ENCODE measurements at regions not wholly inside any gene's neighbourhood (a gene's known extent, or its start where the extent isn't known, plus 50 kb on each side); places are given as distances from the start of the nearest gene placed in this dataset.

DNA sequence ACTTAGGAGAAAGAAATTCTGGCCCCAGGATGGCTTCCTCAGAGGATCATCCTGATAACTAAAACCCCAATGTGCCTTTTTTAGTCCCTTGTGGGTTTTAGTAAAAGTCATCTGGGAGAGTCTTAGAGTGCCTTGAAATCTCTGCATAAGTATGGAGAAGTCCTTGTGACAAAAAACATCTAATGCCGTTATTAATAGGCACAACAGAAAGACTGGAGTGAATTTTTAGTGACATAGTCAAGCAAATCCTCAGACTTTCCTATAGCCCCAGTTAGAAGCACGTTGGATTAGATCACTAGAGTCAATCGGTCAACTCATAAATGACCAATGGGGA is 108.2 kb upstream of the MPDZ start:
- Histone ChIP-seq H3K4me3 (ENCODE audit: low read depth, low read length) (no peak overlapping the region), H3K4me1 (ENCODE audit: control insufficient read depth, insufficient read depth, low read length) (no peaks in the 10 kb centered on the region), H3K27ac (ENCODE audit: extremely low read depth, low read depth, low read length) (no peak overlapping the region), H3K36me3 (ENCODE audit: control insufficient read depth in 2 of 2, insufficient read depth in 1 of 2, low read length in 2 of 2) (no peaks in the 10 kb centered on the region), H3K9me3 (ENCODE audit: control insufficient read depth, insufficient read depth, low read depth, low read length) (no peaks in the 10 kb centered on the region)
- TF ChIP-seq BCL11B (tag by site-specific recombination; IDR thresholded peaks at IDR 0.05; ENCODE audit: low read depth): no peak
- TF ChIP-seq KLF9 (tag by site-specific recombination; IDR thresholded peaks at IDR 0.05; ENCODE audit: low read depth): no peak
- TF ChIP-seq ZNF366 (tag by site-specific recombination; conservative IDR thresholded peaks at IDR 0.05): no peak
- TF ChIP-seq ZNF114 (tag by site-specific recombination; IDR thresholded peaks at IDR 0.05): no peak
- no peak for TF ChIP-seq ZNF341 (tag by site-specific recombination; IDR thresholded peaks at IDR 0.05; ENCODE audit: low read depth)
- TF ChIP-seq ZBTB20 (tag by site-specific recombination; IDR thresholded peaks at IDR 0.05): no peak
- no peak for TF ChIP-seq ZNF830 (tag by site-specific recombination; IDR thresholded peaks at IDR 0.05; ENCODE audit: low read depth)
- TF ChIP-seq GLIS2 (tag by site-specific recombination; IDR thresholded peaks at IDR 0.05): no peak
- TF ChIP-seq ZNF221 (tag by site-specific recombination; IDR thresholded peaks at IDR 0.05; ENCODE audit: borderline replicate concordance): no peak
- TF ChIP-seq OVOL3 (tag by site-specific recombination; IDR thresholded peaks at IDR 0.05): no peak
- TF ChIP-seq, protein P1, sequence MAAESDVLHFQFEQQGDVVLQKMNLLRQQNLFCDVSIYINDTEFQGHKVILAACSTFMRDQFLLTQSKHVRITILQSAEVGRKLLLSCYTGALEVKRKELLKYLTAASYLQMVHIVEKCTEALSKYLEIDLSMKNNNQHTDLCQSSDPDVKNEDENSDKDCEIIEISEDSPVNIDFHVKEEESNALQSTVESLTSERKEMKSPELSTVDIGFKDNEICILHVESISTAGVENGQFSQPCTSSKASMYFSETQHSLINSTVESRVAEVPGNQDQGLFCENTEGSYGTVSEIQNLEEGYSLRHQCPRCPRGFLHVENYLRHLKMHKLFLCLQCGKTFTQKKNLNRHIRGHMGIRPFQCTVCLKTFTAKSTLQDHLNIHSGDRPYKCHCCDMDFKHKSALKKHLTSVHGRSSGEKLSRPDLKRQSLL (tag by site-specific recombination; IDR thresholded peaks at IDR 0.05): no peak
- TF ChIP-seq ZNF791 (tag by site-specific recombination; IDR thresholded peaks at IDR 0.05): no peak
- TF ChIP-seq ZNF292 (tag by site-specific recombination; IDR thresholded peaks at IDR 0.05; ENCODE audit: borderline replicate concordance, low read depth): no peak
- ChIA-PET POLR2A (no interaction called here), CTCF (interaction anchor here (1.3 kb wide), 1 partner anchor 11 kb away, joined by 3 read pairs; no protein-coding TSS in a partner anchor)

DNA sequence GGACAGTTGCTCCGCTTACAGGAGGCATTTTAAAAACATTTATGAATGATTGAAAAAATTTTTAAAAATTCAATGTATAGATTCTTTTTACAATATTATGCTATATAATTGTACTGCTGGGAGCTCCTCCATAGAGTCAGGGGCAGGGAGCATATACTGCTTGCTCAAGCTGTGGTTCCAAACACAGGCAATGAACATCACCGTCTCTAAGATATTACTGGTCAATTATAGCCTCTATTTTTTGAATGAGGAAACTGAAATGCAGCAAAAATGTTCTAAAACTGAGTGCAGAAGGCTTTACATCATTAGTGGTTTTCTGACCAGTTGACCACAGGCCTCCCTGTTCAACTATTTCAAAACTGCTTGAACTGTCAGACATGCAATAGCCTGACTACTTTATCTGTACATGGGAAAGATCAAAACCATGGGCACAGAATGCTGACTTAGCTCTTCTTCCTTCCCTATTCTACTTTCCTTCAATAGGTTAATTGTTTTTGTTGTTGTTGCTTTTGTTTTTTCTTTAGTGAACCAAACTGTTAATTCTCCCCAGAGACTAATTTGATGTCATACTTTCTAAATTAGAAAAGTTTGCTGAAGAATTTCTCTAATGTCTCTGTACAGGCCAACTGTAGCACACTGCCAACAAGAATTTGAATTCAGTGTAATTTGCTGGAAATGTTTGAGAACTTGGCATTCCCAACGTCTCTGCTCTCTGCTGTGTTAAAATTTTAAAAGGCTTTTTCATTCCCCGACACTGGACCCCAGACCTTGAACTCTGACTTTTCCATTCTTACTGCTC is 107.6 kb upstream of the MPDZ start:
- H3K4me1 ChIP-seq (ENCODE audit: control insufficient read depth, insufficient read depth, low read length): no peaks in the 10 kb centered on the region
- no peak overlapping the region for H3K4me3 ChIP-seq (ENCODE audit: low read depth, low read length)
- ChIA-PET POLR2A (no interaction called here), CTCF (no interaction called here)
- TF ChIP-seq, protein P2, sequence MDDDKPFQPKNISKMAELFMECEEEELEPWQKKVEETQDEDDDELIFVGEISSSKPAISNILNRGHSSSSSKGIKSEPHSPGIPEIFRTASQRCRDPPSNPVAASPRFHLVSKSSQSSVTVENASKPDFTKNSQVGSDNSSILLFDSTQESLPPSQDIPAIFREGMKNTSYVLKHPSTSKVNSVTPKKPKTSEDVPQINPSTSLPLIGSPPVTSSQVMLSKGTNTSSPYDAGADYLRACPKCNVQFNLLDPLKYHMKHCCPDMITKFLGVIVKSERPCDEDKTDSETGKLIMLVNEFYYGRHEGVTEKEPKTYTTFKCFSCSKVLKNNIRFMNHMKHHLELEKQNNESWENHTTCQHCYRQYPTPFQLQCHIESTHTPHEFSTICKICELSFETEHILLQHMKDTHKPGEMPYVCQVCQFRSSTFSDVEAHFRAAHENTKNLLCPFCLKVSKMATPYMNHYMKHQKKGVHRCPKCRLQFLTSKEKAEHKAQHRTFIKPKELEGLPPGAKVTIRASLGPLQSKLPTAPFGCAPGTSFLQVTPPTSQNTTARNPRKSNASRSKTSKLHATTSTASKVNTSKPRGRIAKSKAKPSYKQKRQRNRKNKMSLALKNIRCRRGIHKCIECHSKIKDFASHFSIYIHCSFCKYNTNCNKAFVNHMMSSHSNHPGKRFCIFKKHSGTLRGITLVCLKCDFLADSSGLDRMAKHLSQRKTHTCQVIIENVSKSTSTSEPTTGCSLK (tag by site-specific recombination; IDR thresholded peaks at IDR 0.05): no peak
- no peak for TF ChIP-seq HOXC10 (CRISPR knock-in tag; IDR thresholded peaks at IDR 0.05)
- no peak for TF ChIP-seq ZBTB17 (tag by site-specific recombination; IDR thresholded peaks at IDR 0.05)
- TF ChIP-seq ZNF830 (tag by site-specific recombination; IDR thresholded peaks at IDR 0.05; ENCODE audit: low read depth): no peak
- no peak for TF ChIP-seq ZFP37 (tag by site-specific recombination; IDR thresholded peaks at IDR 0.05)
- TF ChIP-seq ZNF140 (tag by site-specific recombination; IDR thresholded peaks at IDR 0.05): no peak
- no peak for TF ChIP-seq KLF9 (tag by site-specific recombination; IDR thresholded peaks at IDR 0.05; ENCODE audit: low read depth)
- no peak for TF ChIP-seq ZNF561 (tag by site-specific recombination; IDR thresholded peaks at IDR 0.05; ENCODE audit: borderline replicate concordance)
- no peak for TF ChIP-seq ZNF114 (tag by site-specific recombination; IDR thresholded peaks at IDR 0.05)
- no peak for TF ChIP-seq HOXD13 (CRISPR knock-in tag; IDR thresholded peaks at IDR 0.05; ENCODE audit: borderline replicate concordance)
- TF ChIP-seq TRIM28 (IDR thresholded peaks at IDR 0.05; ENCODE audit: borderline replicate concordance, low read length): no peak
- TF ChIP-seq ZNF48 (tag by site-specific recombination; IDR thresholded peaks at IDR 0.05): no peak
- TF ChIP-seq GLI2 (tag by site-specific recombination; IDR thresholded peaks at IDR 0.05; ENCODE audit: borderline replicate concordance, low read depth): no peak
- TF ChIP-seq ZNF707 (tag by site-specific recombination; IDR thresholded peaks at IDR 0.05): no peak
- H3K36me3 ChIP-seq (ENCODE audit: control insufficient read depth in 2 of 2, insufficient read depth in 1 of 2, low read length in 2 of 2): no peaks in the 10 kb centered on the region
- no peak overlapping the region for H3K27ac ChIP-seq (ENCODE audit: extremely low read depth, low read depth, low read length)
- H3K9me3 ChIP-seq (ENCODE audit: control insufficient read depth, insufficient read depth, low read depth, low read length): no peaks in the 10 kb centered on the region

Data from HEK293 (cell line).